AML-193 (cell line): ENCODE measurements at regions not wholly inside any gene's neighbourhood (a gene's known extent, or its start where the extent isn't known, plus 50 kb on each side); places are given as distances from the start of the nearest gene placed in this dataset.
A peak's percentile ranks its signal among the peaks of the same experiment; 100 is the strongest.

Experiments used
- DNase-seq, 2 experiments: peaks; one replicate each; lab custom pipeline; 2025; lab: John Stamatoyannopoulos, UW

DNA sequence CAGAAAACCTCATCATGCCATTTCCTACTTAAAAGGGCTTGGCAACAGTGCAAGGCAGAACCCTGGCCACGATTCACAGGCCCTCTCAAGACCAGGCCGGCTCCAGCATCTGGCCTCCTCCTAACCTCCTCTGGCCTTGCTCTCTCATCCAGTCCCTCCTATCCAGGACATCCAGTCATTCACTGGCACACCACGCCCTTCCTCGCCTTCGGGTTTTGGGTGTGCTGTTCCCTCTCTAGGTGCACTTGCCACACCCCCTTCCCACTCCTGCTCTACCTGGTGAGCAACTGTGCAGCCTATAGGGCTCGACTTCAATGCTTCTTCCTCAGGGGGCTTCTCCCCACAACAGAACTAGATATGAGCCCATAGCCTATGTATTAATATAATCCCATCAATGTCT lies 317.1 kb downstream of the ARRDC4 start:
- no peak for DNase-seq

DNA sequence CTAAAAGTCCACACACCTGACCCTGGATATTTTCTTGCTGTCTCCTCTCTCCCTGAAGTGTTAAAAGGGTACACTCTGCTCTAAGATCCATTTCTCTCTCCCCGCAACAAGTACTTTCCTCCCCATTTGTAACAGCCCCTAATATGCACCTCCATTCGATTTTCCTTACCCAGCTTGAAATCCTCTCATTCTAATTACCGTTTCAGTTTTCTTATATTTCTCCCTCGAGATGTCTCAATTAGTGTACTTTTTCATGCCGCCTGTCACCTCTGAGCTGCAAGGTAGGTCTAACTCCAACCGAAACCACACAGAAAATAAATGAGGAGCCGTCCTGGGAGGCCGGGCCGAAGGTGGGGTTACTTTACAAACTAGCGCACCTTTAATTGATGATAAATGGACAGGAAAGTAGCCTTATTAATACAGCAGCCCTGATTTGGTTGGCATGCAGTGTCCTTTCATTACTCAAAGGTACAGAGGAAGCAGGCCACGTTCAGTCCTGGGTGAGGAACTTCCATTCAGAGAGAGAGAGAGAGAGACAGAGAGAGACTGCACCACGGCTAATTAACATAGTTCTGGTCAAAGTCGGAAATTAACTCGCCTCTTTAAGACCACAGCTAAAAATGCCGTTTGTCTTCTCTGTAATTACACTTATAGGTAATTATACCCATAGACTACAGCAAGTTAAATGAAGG lies 319.9 kb downstream of the ARRDC4 start:
- DNase-seq = no peak

DNA sequence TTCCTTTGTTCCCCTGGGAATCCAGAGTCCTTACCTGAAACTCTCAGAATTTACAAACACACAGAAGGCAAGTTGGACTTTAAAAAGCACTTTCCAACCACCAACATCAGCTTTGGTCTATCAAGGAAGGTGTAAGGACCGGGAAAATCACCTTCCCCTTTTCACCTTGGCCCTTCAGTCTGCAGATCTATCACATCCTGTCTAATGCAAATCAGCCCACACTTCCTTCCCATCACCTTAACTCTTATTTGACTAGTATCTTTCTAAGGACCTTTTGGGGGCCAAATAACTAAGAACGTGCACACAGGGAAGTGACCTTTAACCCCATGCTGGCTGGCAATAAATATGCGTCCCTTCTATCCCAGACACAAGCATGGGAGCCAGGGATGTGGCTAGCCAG lies 320.6 kb downstream of the ARRDC4 start:
- no peak for DNase-seq

DNA sequence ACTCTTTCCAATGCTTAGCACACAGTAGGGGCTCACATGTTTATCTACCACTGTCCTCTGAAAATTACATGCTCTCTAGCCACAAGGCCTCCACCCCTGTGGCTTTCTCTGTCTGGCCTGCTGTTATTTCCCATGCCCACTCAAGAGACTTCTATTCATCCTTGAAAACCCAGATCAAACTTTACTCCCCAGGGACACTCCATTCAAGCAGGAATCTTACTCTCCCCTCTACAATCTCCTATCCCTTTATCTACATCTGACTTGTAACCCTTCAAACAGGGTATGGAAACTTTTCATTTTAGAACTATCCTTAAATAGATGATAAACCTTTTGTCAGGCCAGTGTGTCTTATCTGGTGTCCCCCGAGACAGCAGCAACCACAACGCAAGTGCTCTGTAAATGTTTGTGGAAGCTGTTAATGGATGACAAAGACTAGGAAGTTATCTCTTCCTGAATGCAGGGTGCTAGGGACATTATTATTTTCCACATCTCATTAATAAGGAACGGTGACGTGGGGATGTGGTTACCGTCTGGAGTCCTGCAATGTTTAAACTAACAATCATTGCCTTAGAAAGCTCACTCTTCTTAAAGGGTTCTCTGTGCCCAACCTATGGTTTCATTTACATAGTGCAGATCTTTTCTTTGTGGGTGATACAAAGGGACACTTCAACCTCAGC lies 322.3 kb downstream of the ARRDC4 start:
- DNase-seq = no peak

DNA sequence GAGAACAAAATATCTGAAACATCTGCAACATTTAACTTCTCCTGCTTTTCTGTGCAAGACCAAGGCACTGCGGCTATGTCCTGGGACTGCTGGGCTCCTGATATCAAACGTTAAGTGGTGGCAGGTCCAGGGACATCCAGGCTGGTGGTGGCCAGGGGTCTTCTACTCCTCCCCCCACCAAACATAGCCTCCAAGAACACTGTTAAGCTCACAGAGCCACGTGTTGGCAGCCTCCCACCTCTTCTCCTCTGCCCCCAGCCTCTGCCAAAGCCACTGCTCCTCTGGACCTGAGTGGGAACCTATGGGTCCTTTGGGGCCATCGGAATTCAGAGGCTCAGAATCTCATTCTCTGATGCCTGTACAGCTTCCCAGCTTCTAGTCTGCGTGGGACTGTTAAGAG lies 325.7 kb downstream of the ARRDC4 start:
- no peak for DNase-seq

- no peak for DNase-seq
These were observed 326.3 kb downstream of the ARRDC4 start for GRCh38 chr15:98286831-98287230.

DNA sequence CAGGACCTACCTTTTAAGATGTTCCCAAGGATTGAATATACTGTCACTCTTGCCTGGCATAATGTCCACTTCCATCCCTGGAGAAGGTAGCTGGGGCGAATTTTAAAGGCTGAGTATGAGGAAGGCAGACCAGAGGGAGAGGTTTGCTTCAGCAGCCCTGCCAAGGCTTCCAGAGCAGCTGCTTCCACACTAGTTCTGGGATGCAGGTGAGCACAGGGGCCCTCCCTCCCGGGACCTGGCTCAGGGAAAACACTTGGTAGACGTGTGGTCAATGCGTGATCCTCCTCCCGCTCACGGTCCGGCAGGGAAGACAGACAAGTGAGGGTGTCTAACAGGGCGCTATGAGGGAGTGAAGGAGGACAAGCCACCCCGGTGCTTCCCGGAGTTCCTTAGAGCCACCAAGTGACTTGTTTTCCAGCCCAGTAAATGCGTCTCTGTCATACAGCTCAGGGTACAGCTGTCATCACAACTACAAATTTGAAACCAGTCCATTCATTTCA lies 327.6 kb downstream of the ARRDC4 start:
- no peak for DNase-seq

- no peak for DNase-seq
These were observed 329.2 kb downstream of the ARRDC4 start for GRCh38 chr15:98289747-98290146.

DNA sequence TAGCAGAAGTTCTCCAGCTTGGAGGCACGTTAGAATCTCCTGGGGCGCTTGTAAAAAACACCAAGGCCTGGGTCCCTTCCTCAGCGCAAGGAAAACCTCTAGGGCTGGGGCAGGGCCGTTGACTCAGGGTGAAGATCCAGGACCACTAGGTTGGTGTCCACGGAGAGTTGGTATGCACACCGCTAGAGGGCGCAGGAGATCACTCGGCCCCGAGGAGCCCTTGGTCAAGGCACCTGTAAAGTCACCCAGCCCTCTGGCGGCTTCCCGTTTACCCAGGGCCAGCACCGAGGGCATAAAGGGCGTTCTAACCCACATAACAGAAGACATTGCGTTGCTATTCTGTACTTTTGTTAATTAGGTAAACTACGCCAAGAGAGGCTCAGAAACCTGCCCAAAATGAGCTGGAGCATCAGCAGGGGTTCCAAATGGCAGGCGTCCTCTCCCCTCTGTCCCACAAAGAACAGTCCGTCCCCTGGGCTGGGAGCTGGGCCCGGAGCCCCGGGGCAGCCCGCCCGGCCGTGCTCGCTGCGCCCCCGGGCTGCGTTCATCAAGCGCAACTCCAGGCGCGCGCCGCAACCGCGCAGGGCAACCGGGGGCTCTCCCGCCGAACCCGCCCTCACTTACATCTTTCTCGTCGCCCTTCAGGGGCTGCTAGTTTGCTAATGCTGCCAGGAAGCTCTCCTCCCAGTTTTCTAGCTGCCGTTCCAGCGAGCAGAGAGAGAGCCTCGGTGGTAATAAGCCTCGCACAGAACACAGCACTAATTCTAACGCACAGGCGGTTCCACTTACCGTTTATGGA lies 332.1 kb downstream of the ARRDC4 start:
- DNase-seq = peak; percentile 1 to 19

DNA sequence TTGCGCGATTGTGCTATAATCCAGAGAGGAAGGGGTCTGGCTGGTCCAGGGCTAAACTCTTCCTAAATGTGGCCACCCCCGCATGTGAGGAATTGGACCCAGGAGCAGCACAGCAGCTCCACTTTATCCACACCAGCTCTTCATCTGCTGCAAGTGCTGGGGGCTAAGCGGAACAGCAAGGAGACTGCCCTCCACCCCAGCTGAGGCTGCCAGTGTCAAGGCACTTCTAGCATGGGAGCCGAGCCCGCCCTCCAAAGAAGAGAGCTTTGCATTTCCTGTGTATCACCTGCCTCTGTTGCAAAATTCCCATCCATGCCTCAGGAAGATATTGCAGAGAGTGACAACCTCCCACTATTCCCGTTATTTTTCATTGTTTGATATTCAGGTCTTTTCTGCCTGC lies 333.6 kb downstream of the ARRDC4 start:
- DNase-seq = no peak

- DNase-seq = peak; percentile 28 to 34
These were observed 334.7 kb downstream of the ARRDC4 start for GRCh38 chr15:98295101-98295759.

DNA sequence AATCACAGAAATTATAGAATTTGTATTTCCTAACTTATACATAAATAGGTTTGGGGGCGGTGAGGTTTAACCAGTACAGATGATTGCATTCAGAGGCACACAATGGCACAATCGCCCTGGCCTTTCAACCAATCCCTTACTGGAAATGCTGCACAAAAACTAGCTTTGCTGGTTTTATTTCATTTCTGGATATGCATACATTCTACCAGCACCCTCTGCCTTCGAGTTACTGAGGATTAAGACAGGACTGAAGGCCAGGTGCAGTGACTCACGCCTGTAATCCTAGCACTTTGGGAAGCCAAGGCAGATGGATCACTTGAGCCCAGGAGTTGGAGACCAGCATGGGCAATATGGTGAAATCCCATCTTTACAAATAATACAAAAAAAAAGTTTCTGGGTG lies 336.1 kb downstream of the ARRDC4 start:
- DNase-seq = no peak

DNA sequence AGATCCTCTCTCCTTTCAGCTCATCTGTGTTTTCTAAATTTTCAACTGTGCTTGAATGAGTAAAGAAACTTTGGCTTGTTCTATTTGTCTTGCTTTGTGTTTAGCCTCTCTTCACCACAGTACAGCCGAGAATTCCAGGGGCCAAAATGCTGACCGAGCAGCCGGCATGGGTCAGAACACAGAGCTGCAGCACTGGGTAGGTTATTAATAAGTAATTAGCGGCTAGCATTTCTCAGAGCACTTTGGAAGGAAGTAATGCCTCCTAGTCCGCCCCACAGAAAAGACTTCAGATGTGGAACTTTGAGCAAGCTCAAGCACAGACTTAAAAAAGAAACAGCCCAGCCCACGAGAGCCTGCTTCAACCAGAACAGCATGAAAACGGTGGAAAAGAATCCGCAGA lies 343.9 kb downstream of the ARRDC4 start:
- no peak for DNase-seq

GRCh38 chr15:98308117-98308516 lies 340.2 kb upstream of the IGF1R start:
- no peak for DNase-seq

DNA sequence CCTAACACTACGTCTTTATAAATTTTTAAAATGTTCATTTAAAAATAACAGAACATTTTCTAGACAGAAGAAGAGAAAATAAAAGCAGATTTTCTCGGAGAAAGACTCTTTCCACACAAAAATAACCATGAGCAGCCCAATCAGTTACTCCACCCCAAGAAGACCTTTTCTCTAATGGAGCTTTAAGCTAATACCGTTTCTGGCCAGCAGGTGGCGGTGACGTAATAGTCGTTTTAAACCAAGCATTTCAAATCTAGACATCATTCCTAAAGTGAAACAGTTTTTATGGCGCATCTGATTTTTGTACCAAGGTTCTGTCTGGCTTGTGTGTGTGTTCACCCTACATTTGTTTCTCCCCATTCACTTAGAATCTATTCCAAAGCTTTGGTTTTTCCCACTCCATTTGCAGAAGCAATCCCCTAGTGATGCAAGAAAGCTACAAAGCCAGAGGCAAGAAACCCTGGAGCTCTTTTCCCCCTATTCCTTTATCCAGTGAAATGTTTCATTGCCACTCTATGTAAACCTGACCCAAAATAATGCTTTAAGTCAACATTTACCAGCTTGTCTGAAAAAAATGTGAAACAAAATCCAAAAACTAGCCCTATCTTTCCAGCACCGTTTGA lies 336.7 kb upstream of the IGF1R start:
- DNase-seq = peak; percentile 48 to 56

- no peak for DNase-seq
These were observed 335.4 kb upstream of the IGF1R start for GRCh38 chr15:98312913-98313312.

GRCh38 chr15:98315971-98316370 lies 332.4 kb upstream of the IGF1R start:
- DNase-seq = no peak

DNA sequence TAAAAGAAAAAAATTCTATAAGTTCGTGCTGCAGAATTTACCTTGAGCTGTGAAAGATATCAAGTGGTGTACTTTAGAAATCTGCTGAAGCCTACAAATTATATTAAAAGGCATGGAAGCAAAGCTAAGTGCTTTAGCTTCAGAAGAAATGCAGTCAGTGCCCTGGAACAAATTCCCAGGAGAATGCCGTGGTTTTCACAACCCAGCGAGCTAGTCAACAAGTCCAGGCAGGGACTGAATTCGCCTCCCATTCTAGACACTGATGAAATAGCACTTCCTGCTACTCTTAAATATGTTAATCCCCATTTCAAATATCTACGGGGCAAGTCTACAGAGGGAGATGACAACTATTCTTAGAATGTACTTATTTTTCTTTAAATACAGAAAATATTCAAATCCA lies 326.4 kb upstream of the IGF1R start:
- no peak for DNase-seq

DNA sequence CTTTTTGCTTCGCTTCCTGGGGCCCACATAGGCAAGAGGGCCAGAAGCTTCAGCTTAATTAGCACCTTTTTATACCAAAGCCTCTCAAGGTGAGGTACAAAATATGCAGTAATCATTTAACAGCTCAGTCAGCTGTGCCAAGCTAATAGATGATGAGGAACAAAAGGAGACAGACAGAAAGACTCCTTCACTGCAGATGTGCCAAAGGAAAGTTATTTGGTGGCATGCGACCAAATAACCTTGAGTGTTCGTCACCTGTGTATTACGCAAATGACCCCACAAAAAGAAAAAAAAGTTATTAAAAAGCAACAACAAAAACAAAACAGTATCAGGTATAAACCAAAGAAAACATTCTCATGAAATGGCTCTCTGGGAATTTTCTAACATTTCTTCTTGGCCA lies 325.8 kb upstream of the IGF1R start:
- no peak for DNase-seq

DNA sequence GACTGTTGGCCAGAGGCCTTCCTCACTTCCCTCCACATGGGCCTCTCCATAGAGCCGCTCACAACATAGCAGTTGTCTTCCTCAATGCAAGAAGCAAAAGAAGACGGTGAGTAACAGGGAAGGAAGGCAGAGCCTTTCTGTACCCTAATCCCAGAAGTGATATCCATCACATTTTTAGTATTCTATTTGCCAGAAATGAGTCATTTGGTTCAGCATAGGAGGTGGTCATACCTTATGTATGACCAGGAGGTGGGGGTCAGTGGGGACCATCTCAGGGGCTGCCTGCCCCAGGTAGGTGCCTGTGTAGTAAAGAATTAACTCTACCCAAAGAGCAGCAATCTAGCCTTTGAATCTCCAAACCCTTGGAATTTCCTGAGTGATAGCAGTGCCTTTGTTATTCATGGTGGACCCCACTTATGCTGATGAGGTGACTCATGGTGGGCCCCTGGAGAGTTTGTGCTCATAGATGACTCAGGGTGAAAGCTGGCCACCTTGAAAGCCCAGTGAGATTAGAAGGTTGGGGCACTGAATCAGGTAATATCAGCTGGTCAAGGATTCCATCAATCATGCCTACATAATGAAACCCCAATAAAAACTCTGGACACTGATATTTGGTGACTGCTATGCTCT lies 323.9 kb upstream of the IGF1R start:
- DNase-seq = no peak

GRCh38 chr15:98326804-98327203 lies 321.5 kb upstream of the IGF1R start:
- DNase-seq = no peak
